ENCODE measurements at regions not wholly inside any gene's neighbourhood (a gene's known extent, or its start where the extent isn't known, plus 50 kb on each side); places are given as distances from the start of the nearest gene placed in this dataset.

DNA sequence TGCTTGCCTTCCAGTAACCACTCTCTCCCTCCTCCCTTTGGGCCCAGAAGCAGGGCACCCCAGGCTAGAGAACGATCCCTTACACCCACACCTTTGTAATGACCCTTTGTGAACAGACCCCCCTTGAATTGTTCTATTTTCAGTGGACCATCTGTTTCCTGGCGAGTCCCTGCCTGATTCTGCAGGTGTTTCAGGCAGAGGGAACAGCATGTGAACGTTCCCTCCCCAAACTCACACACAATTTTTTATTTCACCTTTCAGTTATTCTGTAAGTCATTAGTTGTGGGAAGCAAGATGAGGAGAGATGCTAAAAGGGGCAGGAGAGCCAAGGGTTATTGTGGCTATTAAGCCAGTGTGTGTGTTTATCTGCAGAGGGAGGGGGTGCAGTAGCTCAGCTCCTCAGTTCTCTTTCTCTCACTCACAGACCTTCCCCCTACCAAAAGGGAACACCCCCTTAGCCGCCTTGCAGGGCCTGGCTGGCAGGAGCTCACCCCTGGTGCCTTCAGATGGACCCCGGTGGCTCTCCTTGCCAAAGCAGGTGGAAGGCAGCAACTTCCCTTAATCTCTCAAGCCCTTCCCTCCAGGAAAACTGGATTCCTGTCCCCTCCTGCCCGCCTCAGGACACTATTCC, 64.8 kb upstream of the SPON1 start:
- TF ChIP-seq, protein P1, sequence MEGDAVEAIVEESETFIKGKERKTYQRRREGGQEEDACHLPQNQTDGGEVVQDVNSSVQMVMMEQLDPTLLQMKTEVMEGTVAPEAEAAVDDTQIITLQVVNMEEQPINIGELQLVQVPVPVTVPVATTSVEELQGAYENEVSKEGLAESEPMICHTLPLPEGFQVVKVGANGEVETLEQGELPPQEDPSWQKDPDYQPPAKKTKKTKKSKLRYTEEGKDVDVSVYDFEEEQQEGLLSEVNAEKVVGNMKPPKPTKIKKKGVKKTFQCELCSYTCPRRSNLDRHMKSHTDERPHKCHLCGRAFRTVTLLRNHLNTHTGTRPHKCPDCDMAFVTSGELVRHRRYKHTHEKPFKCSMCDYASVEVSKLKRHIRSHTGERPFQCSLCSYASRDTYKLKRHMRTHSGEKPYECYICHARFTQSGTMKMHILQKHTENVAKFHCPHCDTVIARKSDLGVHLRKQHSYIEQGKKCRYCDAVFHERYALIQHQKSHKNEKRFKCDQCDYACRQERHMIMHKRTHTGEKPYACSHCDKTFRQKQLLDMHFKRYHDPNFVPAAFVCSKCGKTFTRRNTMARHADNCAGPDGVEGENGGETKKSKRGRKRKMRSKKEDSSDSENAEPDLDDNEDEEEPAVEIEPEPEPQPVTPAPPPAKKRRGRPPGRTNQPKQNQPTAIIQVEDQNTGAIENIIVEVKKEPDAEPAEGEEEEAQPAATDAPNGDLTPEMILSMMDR (conservative IDR thresholded peaks at IDR 0.05; ENCODE audit: low read depth, low read length) = no peak
- no peak for TF ChIP-seq EZH2 (IDR thresholded peaks at IDR 0.05; ENCODE audit: low read length, unreplicated experiment)

Measured in PC-3 (cell line).